ENCODE measurements at regions not wholly inside any gene's neighbourhood (a gene's known extent, or its start where the extent isn't known, plus 50 kb on each side); places are given as distances from the start of the nearest gene placed in this dataset.
A peak's percentile ranks its signal among the peaks of the same experiment; 100 is the strongest.

- Mint-ChIP-seq H3K27me3 (ENCODE audit: unreplicated experiment) (peaks cover 2% of the 10 kb centered on the region), H3K9me3 (ENCODE audit: unreplicated experiment) (no peaks in the 10 kb centered on the region), H3K4me3 (ENCODE audit: unreplicated experiment) (no peak overlapping the region), H3K36me3 (ENCODE audit: low read depth, unreplicated experiment) (no peaks in the 10 kb centered on the region), H3K4me1 (ENCODE audit: unreplicated experiment) (peaks cover 8% of the 10 kb centered on the region), H3K27ac (ENCODE audit: unreplicated experiment) (peak overlapping the region; percentile 22)
- no peak for DNase-seq (ENCODE audit: low spot score)
- no peak for TF ChIP-seq CTCF (IDR thresholded peaks at IDR 0.05; ENCODE audit: unreplicated experiment)
Measured at GRCh38 chr11:69969890-69970784, 108.0 kb upstream of the ANO1 start.

- Mint-ChIP-seq H3K4me1 (ENCODE audit: unreplicated experiment) (peaks cover 8% of the 10 kb centered on the region), H3K36me3 (ENCODE audit: low read depth, unreplicated experiment) (no peaks in the 10 kb centered on the region), H3K9me3 (ENCODE audit: unreplicated experiment) (no peaks in the 10 kb centered on the region), H3K27ac (ENCODE audit: unreplicated experiment) (no peak overlapping the region), H3K4me3 (ENCODE audit: unreplicated experiment) (no peak overlapping the region), H3K27me3 (ENCODE audit: unreplicated experiment) (peaks cover 4% of the 10 kb centered on the region)
- DNase-seq (ENCODE audit: low spot score) = no peak
- TF ChIP-seq CTCF (IDR thresholded peaks at IDR 0.05; ENCODE audit: unreplicated experiment) = no peak
Measured at GRCh38 chr11:69970785-69971535, 107.2 kb upstream of the ANO1 start.

- no peak for DNase-seq (ENCODE audit: low spot score)
- TF ChIP-seq CTCF (IDR thresholded peaks at IDR 0.05; ENCODE audit: unreplicated experiment) = no peak
- Mint-ChIP-seq H3K4me1 (ENCODE audit: unreplicated experiment) (peaks cover 8% of the 10 kb centered on the region), H3K36me3 (ENCODE audit: low read depth, unreplicated experiment) (no peaks in the 10 kb centered on the region), H3K9me3 (ENCODE audit: unreplicated experiment) (no peaks in the 10 kb centered on the region), H3K27ac (ENCODE audit: unreplicated experiment) (no peak overlapping the region), H3K27me3 (ENCODE audit: unreplicated experiment) (peaks cover 6% of the 10 kb centered on the region), H3K4me3 (ENCODE audit: unreplicated experiment) (no peak overlapping the region)
Measured at GRCh38 chr11:69971741-69972140, 106.4 kb upstream of the ANO1 start.

GRCh38 chr11:69972351-69972802 lies 105.7 kb upstream of the ANO1 start:
- no peak overlapping the region for H3K4me3 Mint-ChIP-seq (ENCODE audit: unreplicated experiment)

More at GRCh38 chr11:69972351-69972802, 105.7 kb upstream of the ANO1 start:
- no peak for TF ChIP-seq CTCF (IDR thresholded peaks at IDR 0.05; ENCODE audit: unreplicated experiment)
- Mint-ChIP-seq H3K27ac (ENCODE audit: unreplicated experiment) (no peak overlapping the region), H3K9me3 (ENCODE audit: unreplicated experiment) (no peaks in the 10 kb centered on the region), H3K27me3 (ENCODE audit: unreplicated experiment) (peaks cover 6% of the 10 kb centered on the region), H3K4me1 (ENCODE audit: unreplicated experiment) (peaks cover 8% of the 10 kb centered on the region), H3K36me3 (ENCODE audit: low read depth, unreplicated experiment) (no peaks in the 10 kb centered on the region)
- no peak for DNase-seq (ENCODE audit: low spot score)
